GM23338 (cell line): ENCODE measurements at regions not wholly inside any gene's neighbourhood (a gene's known extent, or its start where the extent isn't known, plus 50 kb on each side); places are given as distances from the start of the nearest gene placed in this dataset.
"Not testable (repeated sequence)": the region's sequence is repeated elsewhere in the genome, so short reads cannot be mapped to it uniquely, and the experiment has no call there.

ENCODE experiments used
- CREB1 ChIP-seq: fragments of 250-450 bp; sonication (Bioruptor Pico); IDR thresholded peaks from 2 replicates; pipeline ENCODE4 v1.5.0; 2020; ENCODE audit warnings: low read depth, mild to moderate bottlenecking, moderate library complexity
- EZH2 ChIP-seq: fragments of 200-600 bp; sonication (generic); IDR thresholded peaks from one replicate; pipeline ENCODE4 v1.8.0; 2017; ENCODE audit warnings: antibody characterized with exemption, mild to moderate bottlenecking, low read depth; ENCODE audit not compliant: unreplicated experiment
- EZH2phosphoT487 ChIP-seq: fragments of 200-600 bp; sonication (generic); IDR thresholded peaks from one replicate; pipeline ENCODE4 v1.8.1; 2018; ENCODE audit warnings: antibody characterized with exemption; ENCODE audit not compliant: unreplicated experiment
- JUNB ChIP-seq: IDR thresholded peaks from one replicate; pipeline ENCODE4 v1.6.1; 2016; ENCODE audit warnings: antibody characterized with exemption; ENCODE audit not compliant: unreplicated experiment
- POLR2AphosphoS5 ChIP-seq: IDR thresholded peaks from 2 replicates; pipeline ENCODE4 v1.6.1; 2016; ENCODE audit warnings: antibody characterized with exemption, low read depth
- TF ChIP-seq, protein P1 (sequence below), 2 experiments: fragments of 200-600 bp in 1 of 2; sonication (generic) in 1 of 2; conservative IDR thresholded peaks; 2 replicates each; pipeline versions ENCODE4 v1.5.1 to v1.6.1; 2016 to 2017; ENCODE audit warnings: antibody characterized with exemption in 2 of 2, low read depth in 2 of 2, mild to moderate bottlenecking in 2 of 2, moderate library complexity in 1 of 2
- TF ChIP-seq, protein P2 (sequence below): IDR thresholded peaks from one replicate; pipeline ENCODE4 v1.6.1; 2018; ENCODE audit warnings: antibody characterized with exemption; ENCODE audit not compliant: unreplicated experiment

- TF ChIP-seq EZH2; POLR2AphosphoS5; CREB1 (CRISPR knock-in tag); EZH2phosphoT487; JUNB: not testable (repeated sequence)
- TF ChIP-seq, protein P1, sequence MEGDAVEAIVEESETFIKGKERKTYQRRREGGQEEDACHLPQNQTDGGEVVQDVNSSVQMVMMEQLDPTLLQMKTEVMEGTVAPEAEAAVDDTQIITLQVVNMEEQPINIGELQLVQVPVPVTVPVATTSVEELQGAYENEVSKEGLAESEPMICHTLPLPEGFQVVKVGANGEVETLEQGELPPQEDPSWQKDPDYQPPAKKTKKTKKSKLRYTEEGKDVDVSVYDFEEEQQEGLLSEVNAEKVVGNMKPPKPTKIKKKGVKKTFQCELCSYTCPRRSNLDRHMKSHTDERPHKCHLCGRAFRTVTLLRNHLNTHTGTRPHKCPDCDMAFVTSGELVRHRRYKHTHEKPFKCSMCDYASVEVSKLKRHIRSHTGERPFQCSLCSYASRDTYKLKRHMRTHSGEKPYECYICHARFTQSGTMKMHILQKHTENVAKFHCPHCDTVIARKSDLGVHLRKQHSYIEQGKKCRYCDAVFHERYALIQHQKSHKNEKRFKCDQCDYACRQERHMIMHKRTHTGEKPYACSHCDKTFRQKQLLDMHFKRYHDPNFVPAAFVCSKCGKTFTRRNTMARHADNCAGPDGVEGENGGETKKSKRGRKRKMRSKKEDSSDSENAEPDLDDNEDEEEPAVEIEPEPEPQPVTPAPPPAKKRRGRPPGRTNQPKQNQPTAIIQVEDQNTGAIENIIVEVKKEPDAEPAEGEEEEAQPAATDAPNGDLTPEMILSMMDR (conservative IDR thresholded peaks at IDR 0.05; ENCODE audit: low read depth in 2 of 2) = not testable (repeated sequence)
- TF ChIP-seq, protein P2, sequence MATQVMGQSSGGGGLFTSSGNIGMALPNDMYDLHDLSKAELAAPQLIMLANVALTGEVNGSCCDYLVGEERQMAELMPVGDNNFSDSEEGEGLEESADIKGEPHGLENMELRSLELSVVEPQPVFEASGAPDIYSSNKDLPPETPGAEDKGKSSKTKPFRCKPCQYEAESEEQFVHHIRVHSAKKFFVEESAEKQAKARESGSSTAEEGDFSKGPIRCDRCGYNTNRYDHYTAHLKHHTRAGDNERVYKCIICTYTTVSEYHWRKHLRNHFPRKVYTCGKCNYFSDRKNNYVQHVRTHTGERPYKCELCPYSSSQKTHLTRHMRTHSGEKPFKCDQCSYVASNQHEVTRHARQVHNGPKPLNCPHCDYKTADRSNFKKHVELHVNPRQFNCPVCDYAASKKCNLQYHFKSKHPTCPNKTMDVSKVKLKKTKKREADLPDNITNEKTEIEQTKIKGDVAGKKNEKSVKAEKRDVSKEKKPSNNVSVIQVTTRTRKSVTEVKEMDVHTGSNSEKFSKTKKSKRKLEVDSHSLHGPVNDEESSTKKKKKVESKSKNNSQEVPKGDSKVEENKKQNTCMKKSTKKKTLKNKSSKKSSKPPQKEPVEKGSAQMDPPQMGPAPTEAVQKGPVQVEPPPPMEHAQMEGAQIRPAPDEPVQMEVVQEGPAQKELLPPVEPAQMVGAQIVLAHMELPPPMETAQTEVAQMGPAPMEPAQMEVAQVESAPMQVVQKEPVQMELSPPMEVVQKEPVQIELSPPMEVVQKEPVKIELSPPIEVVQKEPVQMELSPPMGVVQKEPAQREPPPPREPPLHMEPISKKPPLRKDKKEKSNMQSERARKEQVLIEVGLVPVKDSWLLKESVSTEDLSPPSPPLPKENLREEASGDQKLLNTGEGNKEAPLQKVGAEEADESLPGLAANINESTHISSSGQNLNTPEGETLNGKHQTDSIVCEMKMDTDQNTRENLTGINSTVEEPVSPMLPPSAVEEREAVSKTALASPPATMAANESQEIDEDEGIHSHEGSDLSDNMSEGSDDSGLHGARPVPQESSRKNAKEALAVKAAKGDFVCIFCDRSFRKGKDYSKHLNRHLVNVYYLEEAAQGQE = not testable (repeated sequence)
These were observed 1812.2 kb downstream of the KHDRBS2 start for GRCh38 chr6:60473805-60474204.
